ENCODE measurements at regions not wholly inside any gene's neighbourhood (a gene's known extent, or its start where the extent isn't known, plus 50 kb on each side); places are given as distances from the start of the nearest gene placed in this dataset.
"Not testable (repeated sequence)": the region's sequence is repeated elsewhere in the genome, so short reads cannot be mapped to it uniquely, and the experiment has no call there.

- no peak overlapping the region for H3K27ac ChIP-seq (ENCODE audit: insufficient read depth, low read length, poor library complexity, severe bottlenecking)
- H3K4me3 ChIP-seq (ENCODE audit: low read depth, low read length): no peak overlapping the region
- Mint-ChIP-seq H3K27me3 (no peaks in the 10 kb centered on the region), H3K27ac (no peak overlapping the region), H3K4me1 (no peaks in the 10 kb centered on the region), H3K9me3 (peaks cover 0 to 5% (median 0%) of the 10 kb centered on the region in 7 donors), H3K36me3 (no peaks in the 10 kb centered on the region), H3K4me3 (no peak overlapping the region)
- ATAC-seq (ENCODE audit: low read depth in 2 of 2): no peak
- no peaks in the 10 kb centered on the region for H3K4me1 ChIP-seq (ENCODE audit: control insufficient read depth, insufficient read depth, low read length, poor library complexity, severe bottlenecking)
- no peaks in the 10 kb centered on the region for H3K36me3 ChIP-seq (ENCODE audit: control insufficient read depth, insufficient read depth, low read length)
- DNase-seq: no peak
- no peaks in the 10 kb centered on the region for H3K9me3 ChIP-seq (ENCODE audit: control insufficient read depth in 2 of 2, low read length in 2 of 2)
- H3K27me3 ChIP-seq (ENCODE audit: control insufficient read depth, insufficient read depth, low read length): no peaks in the 10 kb centered on the region
Observed at GRCh38 chr5:62922191-62922590, 343.6 kb downstream of the LRRC70 start.

DNA sequence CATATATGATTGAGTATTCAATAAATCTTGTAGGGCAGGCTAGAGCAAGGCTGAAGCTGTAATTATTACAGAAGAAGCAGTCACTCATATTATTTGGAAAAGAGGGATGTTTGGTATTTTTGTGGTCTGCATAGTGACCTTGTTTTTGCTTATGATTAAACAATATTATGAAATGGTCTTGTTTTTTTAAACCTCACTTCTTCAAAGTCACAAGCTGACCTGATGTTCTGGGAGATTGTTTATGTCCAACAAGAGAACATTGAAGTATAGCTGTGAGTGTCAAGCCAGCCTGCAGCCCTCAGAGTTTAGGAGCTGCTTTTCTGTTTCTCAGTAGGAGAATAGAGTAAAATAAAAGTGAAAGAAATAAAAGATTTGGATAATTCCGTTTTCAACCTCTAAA is 342.2 kb downstream of the LRRC70 start:
- H3K4me1 Mint-ChIP-seq: no peaks in the 10 kb centered on the region

DNA sequence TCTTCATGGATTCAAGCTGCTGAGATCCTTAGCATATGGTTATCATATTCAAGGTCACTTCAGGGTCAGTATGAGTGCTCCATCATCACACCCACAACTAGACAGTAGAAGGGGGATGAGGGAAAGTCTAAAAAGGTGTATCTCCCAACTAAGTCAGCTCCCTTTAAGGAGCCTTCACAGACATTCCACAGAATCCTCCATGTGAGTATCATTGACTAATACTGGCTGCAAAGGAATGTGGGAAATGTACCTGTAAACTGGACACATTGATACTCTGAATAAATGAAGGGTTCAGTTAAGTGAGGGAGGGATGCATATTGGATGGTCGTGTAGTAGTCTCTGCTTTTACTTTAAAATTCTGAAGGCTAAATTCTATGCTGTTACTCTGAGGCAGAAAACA is 330.7 kb downstream of the LRRC70 start:
- peak overlapping the region in 1 of 4 donors; percentile 5 for H3K4me3 Mint-ChIP-seq
- H3K27ac Mint-ChIP-seq: no peak overlapping the region
- Histone ChIP-seq H3K27ac (ENCODE audit: insufficient read depth, low read length, poor library complexity, severe bottlenecking) (no peak overlapping the region), H3K27me3 (ENCODE audit: control insufficient read depth, insufficient read depth, low read length) (no peaks in the 10 kb centered on the region), H3K9me3 (ENCODE audit: control insufficient read depth in 2 of 2, low read length in 2 of 2) (no peaks in the 10 kb centered on the region), H3K4me1 (ENCODE audit: control insufficient read depth, insufficient read depth, low read length, poor library complexity, severe bottlenecking) (no peaks in the 10 kb centered on the region), H3K36me3 (ENCODE audit: control insufficient read depth, insufficient read depth, low read length) (no peaks in the 10 kb centered on the region), H3K4me3 (ENCODE audit: low read depth, low read length) (no peak overlapping the region)
- DNase-seq (no peak), ATAC-seq (ENCODE audit: low read depth in 2 of 2) (no peak)
- no peaks in the 10 kb centered on the region for H3K4me1 Mint-ChIP-seq
- H3K27me3 Mint-ChIP-seq: peaks cover 4% of the 10 kb centered on the region
- H3K36me3 Mint-ChIP-seq: no peaks in the 10 kb centered on the region
- peaks cover 1 to 10% (median 7%) of the 10 kb centered on the region in 7 donors for H3K9me3 Mint-ChIP-seq

More for the DNA sequence above, 342.2 kb downstream of the LRRC70 start:
- H3K27ac Mint-ChIP-seq: no peak overlapping the region
- Histone ChIP-seq H3K4me1 (ENCODE audit: control insufficient read depth, insufficient read depth, low read length, poor library complexity, severe bottlenecking) (no peaks in the 10 kb centered on the region), H3K4me3 (ENCODE audit: low read depth, low read length) (no peak overlapping the region), H3K27ac (ENCODE audit: insufficient read depth, low read length, poor library complexity, severe bottlenecking) (no peak overlapping the region), H3K36me3 (ENCODE audit: control insufficient read depth, insufficient read depth, low read length) (no peaks in the 10 kb centered on the region), H3K27me3 (ENCODE audit: control insufficient read depth, insufficient read depth, low read length) (no peaks in the 10 kb centered on the region), H3K9me3 (ENCODE audit: control insufficient read depth in 2 of 2, low read length in 2 of 2) (no peaks in the 10 kb centered on the region)
- no peaks in the 10 kb centered on the region for H3K36me3 Mint-ChIP-seq
- DNase-seq: no peak
- no peaks in the 10 kb centered on the region for H3K27me3 Mint-ChIP-seq
- no peak overlapping the region for H3K4me3 Mint-ChIP-seq
- H3K9me3 Mint-ChIP-seq: peaks cover 0 to 9% (median 2%) of the 10 kb centered on the region in 7 donors
- no peak for ATAC-seq (ENCODE audit: low read depth in 2 of 2)

DNA sequence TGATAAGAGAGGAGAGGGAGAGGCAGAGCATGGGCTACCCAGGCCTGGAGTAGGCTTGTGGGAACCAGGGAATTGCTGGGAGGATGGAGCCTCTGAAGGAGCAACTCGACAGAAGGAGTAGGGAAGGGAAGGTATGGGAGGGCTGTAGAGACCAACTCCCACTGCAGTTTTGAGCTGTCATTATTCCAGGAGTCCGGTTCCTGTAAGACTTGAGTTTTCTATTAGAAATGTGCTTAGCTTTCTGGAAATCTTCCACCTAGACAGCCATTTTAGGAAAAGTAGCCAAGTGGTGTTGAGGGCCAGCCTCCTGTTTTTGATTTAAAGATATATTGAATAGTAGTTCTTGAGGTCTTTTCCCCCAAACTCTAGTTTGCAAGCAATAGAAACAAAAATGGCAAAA is 323.5 kb downstream of the LRRC70 start:
- Mint-ChIP-seq H3K27ac (no peak overlapping the region), H3K27me3 (peaks cover 6% of the 10 kb centered on the region), H3K4me3 (no peak overlapping the region), H3K36me3 (no peaks in the 10 kb centered on the region), H3K9me3 (peaks cover 0 to 11% (median 0%) of the 10 kb centered on the region in 7 donors), H3K4me1 (no peaks in the 10 kb centered on the region)
- no peak for DNase-seq
- no peaks in the 10 kb centered on the region for H3K9me3 ChIP-seq (ENCODE audit: control insufficient read depth in 2 of 2, low read length in 2 of 2)
- no peaks in the 10 kb centered on the region for H3K27me3 ChIP-seq (ENCODE audit: control insufficient read depth, insufficient read depth, low read length)
- no peak overlapping the region for H3K27ac ChIP-seq (ENCODE audit: insufficient read depth, low read length, poor library complexity, severe bottlenecking)
- H3K4me3 ChIP-seq (ENCODE audit: low read depth, low read length): no peak overlapping the region
- H3K4me1 ChIP-seq (ENCODE audit: control insufficient read depth, insufficient read depth, low read length, poor library complexity, severe bottlenecking): no peaks in the 10 kb centered on the region
- no peaks in the 10 kb centered on the region for H3K36me3 ChIP-seq (ENCODE audit: control insufficient read depth, insufficient read depth, low read length)
- ATAC-seq (ENCODE audit: low read depth in 2 of 2): no peak

GRCh38 chr5:62900976-62901375 is 322.4 kb downstream of the LRRC70 start:
- Histone ChIP-seq H3K27ac (ENCODE audit: insufficient read depth, low read length, poor library complexity, severe bottlenecking) (no peak overlapping the region), H3K4me1 (ENCODE audit: control insufficient read depth, insufficient read depth, low read length, poor library complexity, severe bottlenecking) (no peaks in the 10 kb centered on the region), H3K27me3 (ENCODE audit: control insufficient read depth, insufficient read depth, low read length) (no peaks in the 10 kb centered on the region), H3K4me3 (ENCODE audit: low read depth, low read length) (no peak overlapping the region), H3K36me3 (ENCODE audit: control insufficient read depth, insufficient read depth, low read length) (no peaks in the 10 kb centered on the region), H3K9me3 (ENCODE audit: control insufficient read depth in 2 of 2, low read length in 2 of 2) (no peaks in the 10 kb centered on the region)
- H3K27ac Mint-ChIP-seq: no peak overlapping the region
- DNase-seq (no peak), ATAC-seq (ENCODE audit: low read depth in 2 of 2) (no peak)
- peaks cover 0 to 5% (median 0%) of the 10 kb centered on the region in 7 donors for H3K9me3 Mint-ChIP-seq
- H3K36me3 Mint-ChIP-seq: no peaks in the 10 kb centered on the region
- no peaks in the 10 kb centered on the region for H3K4me1 Mint-ChIP-seq
- no peak overlapping the region for H3K4me3 Mint-ChIP-seq
- H3K27me3 Mint-ChIP-seq: peaks cover 6% of the 10 kb centered on the region

DNA sequence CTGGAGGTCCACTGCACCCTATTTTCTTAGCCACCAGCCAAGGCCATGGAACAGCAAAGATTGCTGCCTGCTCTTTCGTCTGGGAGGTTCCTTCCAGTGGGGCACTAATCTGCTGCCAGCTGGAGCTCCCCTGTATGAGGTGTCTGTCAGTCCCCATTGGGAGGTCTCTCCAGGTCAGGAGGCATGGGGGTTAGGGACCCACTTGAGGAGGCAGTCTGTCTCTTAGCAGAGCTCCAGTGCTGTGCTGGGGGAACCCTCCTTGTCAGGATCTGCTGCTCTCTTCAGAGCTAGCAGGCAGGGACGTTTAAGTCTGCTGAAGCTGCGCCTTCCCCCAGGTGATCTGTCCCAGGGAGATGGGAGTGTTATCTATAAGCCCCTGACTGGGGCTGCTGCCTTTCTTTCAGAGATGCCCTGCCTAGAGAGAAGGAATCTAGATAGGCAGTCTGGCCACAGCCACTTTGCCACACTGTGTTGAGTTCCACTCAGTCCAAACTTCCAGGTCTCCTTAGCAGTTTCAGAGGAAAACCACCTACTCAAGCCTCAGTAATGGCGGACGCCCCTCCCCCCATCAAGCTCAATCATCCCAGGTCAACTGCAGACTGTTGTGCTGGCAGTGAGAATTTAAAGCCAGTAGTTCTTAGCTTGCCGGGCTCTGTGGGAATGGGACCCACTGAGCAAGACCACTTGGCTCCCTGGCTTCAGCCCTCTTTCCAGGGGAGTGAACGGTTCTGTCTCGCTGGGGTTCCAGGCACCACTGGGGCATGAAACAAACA is 317.7 kb downstream of the LRRC70 start:
- DNase-seq: no peak
- Histone ChIP-seq H3K27me3 (ENCODE audit: control insufficient read depth, insufficient read depth, low read length) (no peaks in the 10 kb centered on the region), H3K4me3 (ENCODE audit: low read depth, low read length) (no peak overlapping the region), H3K27ac (ENCODE audit: insufficient read depth, low read length, poor library complexity, severe bottlenecking) (no peak overlapping the region), H3K9me3 (ENCODE audit: control insufficient read depth in 2 of 2, low read length in 2 of 2) (no peaks in the 10 kb centered on the region), H3K36me3 (ENCODE audit: control insufficient read depth, insufficient read depth, low read length) (no peaks in the 10 kb centered on the region), H3K4me1 (ENCODE audit: control insufficient read depth, insufficient read depth, low read length, poor library complexity, severe bottlenecking) (no peaks in the 10 kb centered on the region)
- no peaks in the 10 kb centered on the region for H3K36me3 Mint-ChIP-seq
- H3K27me3 Mint-ChIP-seq: peaks cover 11% of the 10 kb centered on the region
- ATAC-seq (ENCODE audit: low read depth in 2 of 2): no peak
- H3K9me3 Mint-ChIP-seq: peaks cover 0 to 7% (median 2%) of the 10 kb centered on the region in 7 donors
- no peak overlapping the region for H3K27ac Mint-ChIP-seq
- no peaks in the 10 kb centered on the region for H3K4me1 Mint-ChIP-seq
- no peak overlapping the region for H3K4me3 Mint-ChIP-seq

DNA sequence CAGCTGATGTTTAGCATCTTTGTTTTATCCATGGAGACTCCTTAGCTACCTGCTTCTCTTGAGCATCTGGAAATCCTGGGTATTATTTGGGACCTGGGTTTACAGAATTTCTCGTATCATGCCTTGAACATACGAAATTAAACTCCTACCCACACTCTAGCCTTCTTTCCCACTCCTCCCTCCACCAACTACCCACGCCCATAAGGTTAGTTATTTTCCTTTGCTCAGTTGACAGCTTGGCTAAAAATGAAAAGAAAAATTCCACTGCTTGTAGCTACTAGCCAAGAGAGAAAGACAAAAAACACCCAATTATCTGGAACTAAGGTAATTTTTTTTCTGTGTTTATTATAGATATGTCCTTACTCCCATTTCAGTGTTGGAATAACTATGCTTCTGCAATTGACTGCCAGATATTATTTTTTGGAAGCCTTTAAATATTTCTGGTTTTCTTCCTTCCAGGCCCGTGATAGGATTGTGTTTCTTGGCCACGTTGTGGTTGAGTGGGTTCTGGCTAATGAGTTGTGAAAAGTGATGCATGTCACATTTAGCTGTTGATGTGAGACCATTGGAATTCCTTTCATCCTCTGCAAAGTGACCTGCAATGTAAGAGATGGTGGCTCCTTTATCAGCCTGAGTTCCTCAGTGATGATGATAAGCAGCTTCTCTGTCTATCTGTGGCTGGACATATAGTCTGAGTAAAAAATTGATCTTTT is 308.1 kb downstream of the LRRC70 start:
- no peak overlapping the region for H3K4me3 ChIP-seq (ENCODE audit: low read depth, low read length)
- no peaks in the 10 kb centered on the region for H3K36me3 ChIP-seq (ENCODE audit: control insufficient read depth, insufficient read depth, low read length)
- Mint-ChIP-seq H3K36me3 (no peaks in the 10 kb centered on the region), H3K27ac (no peak overlapping the region), H3K4me3 (no peak overlapping the region), H3K4me1 (no peaks in the 10 kb centered on the region), H3K9me3 (peaks cover 0 to 3% (median 0%) of the 10 kb centered on the region in 7 donors), H3K27me3 (peaks cover 5% of the 10 kb centered on the region)
- no peaks in the 10 kb centered on the region for H3K9me3 ChIP-seq (ENCODE audit: control insufficient read depth in 2 of 2, low read length in 2 of 2)
- no peaks in the 10 kb centered on the region for H3K4me1 ChIP-seq (ENCODE audit: control insufficient read depth, insufficient read depth, low read length, poor library complexity, severe bottlenecking)
- no peak overlapping the region for H3K27ac ChIP-seq (ENCODE audit: insufficient read depth, low read length, poor library complexity, severe bottlenecking)
- DNase-seq: no peak
- H3K27me3 ChIP-seq (ENCODE audit: control insufficient read depth, insufficient read depth, low read length): no peaks in the 10 kb centered on the region
- no peak for ATAC-seq (ENCODE audit: low read depth in 2 of 2)

GRCh38 chr5:62837330-62837729 is 258.7 kb downstream of the LRRC70 start:
- not testable (repeated sequence) for H3K9me3 ChIP-seq (ENCODE audit: control insufficient read depth in 2 of 2, low read length in 2 of 2); ATAC-seq (ENCODE audit: low read depth in 2 of 2); H3K27me3 Mint-ChIP-seq; H3K27ac Mint-ChIP-seq; H3K27me3 ChIP-seq (ENCODE audit: control insufficient read depth, insufficient read depth, low read length); H3K4me1 ChIP-seq (ENCODE audit: control insufficient read depth, insufficient read depth, low read length, poor library complexity, severe bottlenecking); H3K36me3 Mint-ChIP-seq; H3K36me3 ChIP-seq (ENCODE audit: control insufficient read depth, insufficient read depth, low read length); H3K27ac ChIP-seq (ENCODE audit: insufficient read depth, low read length, poor library complexity, severe bottlenecking); H3K4me3 ChIP-seq (ENCODE audit: low read depth, low read length); H3K4me3 Mint-ChIP-seq; H3K4me1 Mint-ChIP-seq; DNase-seq
- peaks cover 3 to 25% (median 9%) of the 10 kb centered on the region in 7 donors for H3K9me3 Mint-ChIP-seq
